ENCODE measurements at regions not wholly inside any gene's neighbourhood (a gene's known extent, or its start where the extent isn't known, plus 50 kb on each side); places are given as distances from the start of the nearest gene placed in this dataset.

GRCh38 chr2:144252694-144253093 is 267.2 kb downstream of the ZEB2 start:
- in situ Hi-C loops (cut with MboI; ENCODE audit: low pct_unique_long_range_greater_than_20kb, low sequenced_read_pairs), result no loop called here

GRCh38 chr2:144249035-144249637 is 270.8 kb downstream of the ZEB2 start:
- DNase-seq, result no peak
- in situ Hi-C loops (cut with MboI; ENCODE audit: low pct_unique_long_range_greater_than_20kb, low sequenced_read_pairs), result no loop called here

More at GRCh38 chr2:144252694-144253093, 267.2 kb downstream of the ZEB2 start:
- no peak for DNase-seq

GRCh38 chr2:144248350-144249034 is 271.4 kb downstream of the ZEB2 start:
- no peak for DNase-seq
- in situ Hi-C loops (cut with MboI; ENCODE audit: low pct_unique_long_range_greater_than_20kb, low sequenced_read_pairs), result no loop called here

GRCh38 chr2:144244938-144245337 is 275.0 kb downstream of the ZEB2 start:
- no peak for DNase-seq

GRCh38 chr2:144242311-144242710 is 277.6 kb downstream of the ZEB2 start:
- no peak for DNase-seq
- in situ Hi-C loops (cut with MboI; ENCODE audit: low pct_unique_long_range_greater_than_20kb, low sequenced_read_pairs), result no loop called here

More at GRCh38 chr2:144244938-144245337, 275.0 kb downstream of the ZEB2 start:
- in situ Hi-C loops (cut with MboI; ENCODE audit: low pct_unique_long_range_greater_than_20kb, low sequenced_read_pairs), result no loop called here

- in situ Hi-C loops (cut with MboI; ENCODE audit: low pct_unique_long_range_greater_than_20kb, low sequenced_read_pairs), result no loop called here
- no peak for DNase-seq
These were observed 278.1 kb downstream of the ZEB2 start for GRCh38 chr2:144241801-144242200.

- DNase-seq, result no peak
- in situ Hi-C loops (cut with MboI; ENCODE audit: low pct_unique_long_range_greater_than_20kb, low sequenced_read_pairs), result no loop called here
These were observed 279.1 kb downstream of the ZEB2 start for GRCh38 chr2:144240656-144241339.

- no peak for DNase-seq
- in situ Hi-C loops (cut with MboI; ENCODE audit: low pct_unique_long_range_greater_than_20kb, low sequenced_read_pairs), result no loop called here
These were observed 280.2 kb downstream of the ZEB2 start for GRCh38 chr2:144239726-144240125.

- DNase-seq, result no peak
- in situ Hi-C loops (cut with MboI; ENCODE audit: low pct_unique_long_range_greater_than_20kb, low sequenced_read_pairs), result no loop called here
These were observed 280.6 kb downstream of the ZEB2 start for GRCh38 chr2:144239306-144239705.

GRCh38 chr2:144237830-144238627 is 281.9 kb downstream of the ZEB2 start:
- in situ Hi-C loops (cut with MboI; ENCODE audit: low pct_unique_long_range_greater_than_20kb, low sequenced_read_pairs), result no loop called here
- DNase-seq, result peak; percentile 79

GRCh38 chr2:144237108-144237507 is 282.8 kb downstream of the ZEB2 start:
- no peak for DNase-seq
- in situ Hi-C loops (cut with MboI; ENCODE audit: low pct_unique_long_range_greater_than_20kb, low sequenced_read_pairs), result no loop called here

GRCh38 chr2:144235050-144235449 is 284.9 kb downstream of the ZEB2 start:
- in situ Hi-C loops (cut with MboI; ENCODE audit: low pct_unique_long_range_greater_than_20kb, low sequenced_read_pairs), result no loop called here
- DNase-seq, result no peak

GRCh38 chr2:144234542-144234871 is 285.4 kb downstream of the ZEB2 start:
- DNase-seq, result no peak
- in situ Hi-C loops (cut with MboI; ENCODE audit: low pct_unique_long_range_greater_than_20kb, low sequenced_read_pairs), result no loop called here

- in situ Hi-C loops (cut with MboI; ENCODE audit: low pct_unique_long_range_greater_than_20kb, low sequenced_read_pairs), result no loop called here
- no peak for DNase-seq
These were observed 286.0 kb downstream of the ZEB2 start for GRCh38 chr2:144233733-144234541.

- peak; percentile 51 for DNase-seq
- in situ Hi-C loops (cut with MboI; ENCODE audit: low pct_unique_long_range_greater_than_20kb, low sequenced_read_pairs), result no loop called here
These were observed 286.6 kb downstream of the ZEB2 start for GRCh38 chr2:144233317-144233716.

- peak; percentile 52 for DNase-seq
- in situ Hi-C loops (cut with MboI; ENCODE audit: low pct_unique_long_range_greater_than_20kb, low sequenced_read_pairs), result no loop called here
These were observed 289.4 kb downstream of the ZEB2 start for GRCh38 chr2:144230448-144231085.

- no peak for DNase-seq
- in situ Hi-C loops (cut with MboI; ENCODE audit: low pct_unique_long_range_greater_than_20kb, low sequenced_read_pairs), result no loop called here
These were observed 289.9 kb downstream of the ZEB2 start for GRCh38 chr2:144230033-144230432.

GRCh38 chr2:144229296-144229695 is 290.6 kb downstream of the ZEB2 start:
- no peak for DNase-seq
- in situ Hi-C loops (cut with MboI; ENCODE audit: low pct_unique_long_range_greater_than_20kb, low sequenced_read_pairs), result no loop called here

All from KBM-7 (cell line).